ENCODE measurements at regions not wholly inside any gene's neighbourhood (a gene's known extent, or its start where the extent isn't known, plus 50 kb on each side); places are given as distances from the start of the nearest gene placed in this dataset.
"Not testable (repeated sequence)": the region's sequence is repeated elsewhere in the genome, so short reads cannot be mapped to it uniquely, and the experiment has no call there.

GRCh38 chr3:182393830-182394367 lies 399.4 kb upstream of the ATP11B start:
- DNase-seq = no peak

- DNase-seq = no peak
Measured at GRCh38 chr3:182397164-182397563, 396.1 kb upstream of the ATP11B start.

GRCh38 chr3:182399978-182400737 lies 393.1 kb upstream of the ATP11B start:
- DNase-seq = no peak

GRCh38 chr3:182400838-182401237 lies 392.5 kb upstream of the ATP11B start:
- DNase-seq = no peak

GRCh38 chr3:182404031-182404430 lies 389.3 kb upstream of the ATP11B start:
- no peak for DNase-seq

GRCh38 chr3:182405759-182406158 lies 387.5 kb upstream of the ATP11B start:
- DNase-seq = no peak

GRCh38 chr3:182406786-182407185 lies 386.5 kb upstream of the ATP11B start:
- DNase-seq = no peak

GRCh38 chr3:182410051-182410450 lies 383.3 kb upstream of the ATP11B start:
- no peak for DNase-seq

GRCh38 chr3:182412066-182412465 lies 381.2 kb upstream of the ATP11B start:
- no peak for DNase-seq

GRCh38 chr3:182413061-182413460 lies 380.2 kb upstream of the ATP11B start:
- DNase-seq = no peak

GRCh38 chr3:182413682-182414081 lies 379.6 kb upstream of the ATP11B start:
- DNase-seq = no peak

- no peak for DNase-seq
Measured at GRCh38 chr3:182414586-182414985, 378.7 kb upstream of the ATP11B start.

- DNase-seq = no peak
Measured at GRCh38 chr3:182420741-182421140, 372.6 kb upstream of the ATP11B start.

- no peak for DNase-seq
Measured at GRCh38 chr3:182424006-182424405, 369.3 kb upstream of the ATP11B start.

GRCh38 chr3:182425926-182426718 lies 367.2 kb upstream of the ATP11B start:
- DNase-seq = not testable (repeated sequence)

GRCh38 chr3:182431972-182432371 lies 361.3 kb upstream of the ATP11B start:
- not testable (repeated sequence) for DNase-seq

GRCh38 chr3:182435860-182436259 lies 357.4 kb upstream of the ATP11B start:
- no peak for DNase-seq

GRCh38 chr3:182436547-182436946 lies 356.8 kb upstream of the ATP11B start:
- DNase-seq = no peak

- no peak for DNase-seq
Measured at GRCh38 chr3:182438398-182438797, 354.9 kb upstream of the ATP11B start.

- no peak for DNase-seq
Measured at GRCh38 chr3:182440101-182440500, 353.2 kb upstream of the ATP11B start.

- no peak for DNase-seq
Measured at GRCh38 chr3:182445576-182445975, 347.7 kb upstream of the ATP11B start.

- DNase-seq = no peak
Measured at GRCh38 chr3:182450942-182451787, 342.1 kb upstream of the ATP11B start.

All from hypothalamus (tissue), 51 donors.